OCI-LY3 (cell line): ENCODE measurements at regions not wholly inside any gene's neighbourhood (a gene's known extent, or its start where the extent isn't known, plus 50 kb on each side); places are given as distances from the start of the nearest gene placed in this dataset.
"Not testable (repeated sequence)": the region's sequence is repeated elsewhere in the genome, so short reads cannot be mapped to it uniquely, and the experiment has no call there.

Experiments
- H2AFZ ChIP-seq: fragments of 200-600, 300-600 bp; shearing (Covaris generic); 2 replicates; pipeline ENCODE4 v1.6.0; 2014; ENCODE audit warnings: antibody characterized with exemption, low read depth, low read length
- H3K27ac ChIP-seq: fragments of 200-600, 300-600 bp; sonication (generic); 2 replicates; pipeline ENCODE4 v1.5.1; 2014; ENCODE audit warnings: mild to moderate bottlenecking, low read length, moderate library complexity, mixed read lengths
- H3K27me3 ChIP-seq: fragments of 200-600, 300-600 bp; sonication (generic); 2 replicates; pipeline ENCODE4 v1.6.1; 2014; ENCODE audit warnings: low read depth, low read length, mixed read lengths
- H3K36me3 ChIP-seq: fragments of 200-600, 300-600 bp; sonication (generic); replicated peaks from 2 replicates; pipeline ENCODE3; 2014; ENCODE audit warnings: low read depth, low read length, mixed read lengths
- H3K4me1 ChIP-seq: fragments of 300-600, 200-600 bp; sonication (generic); 2 replicates; pipeline ENCODE4 v1.6.1; 2014; ENCODE audit warnings: low read length, mixed read lengths
- H3K4me2 ChIP-seq: fragments of 200-600, 300-600 bp; sonication (generic); 2 replicates; pipeline ENCODE4 v1.6.1; 2014; ENCODE audit warnings: low read length, mixed read lengths
- H3K4me3 ChIP-seq: fragments of 300-600, 200-600 bp; sonication (generic); 2 replicates; pipeline ENCODE4 v1.5.1; 2014; ENCODE audit warnings: antibody characterized with exemption, mild to moderate bottlenecking, low read length, moderate library complexity
- H3K79me2 ChIP-seq: fragments of 300-600, 200-600 bp; shearing (Covaris generic); 2 replicates; pipeline ENCODE4 v1.6.1; 2014; ENCODE audit warnings: mild to moderate bottlenecking, low read length, mixed read lengths
- H3K9ac ChIP-seq: fragments of 300-600, 200-600 bp; shearing (Covaris generic); 2 replicates; pipeline ENCODE4 v1.6.0; 2014; ENCODE audit warnings: mild to moderate bottlenecking, low read length, moderate library complexity
- H3K9me3 ChIP-seq: fragments of 200-600, 300-600 bp; shearing (Covaris generic); 2 replicates; pipeline ENCODE4 v1.6.1; 2014; ENCODE audit warnings: low read length, mixed read lengths; ENCODE audit not compliant: insufficient read depth
- H4K20me1 ChIP-seq: fragments of 200-600, 300-600 bp; sonication (generic); 2 replicates; pipeline ENCODE4 v1.6.1; 2016; ENCODE audit warnings: low read length, mixed read lengths; ENCODE audit not compliant: insufficient read depth
- EZH2phosphoT487 ChIP-seq: fragments of 200-600 bp; shearing (Covaris generic); IDR thresholded peaks from 2 replicates; pipeline ENCODE4 v1.6.1; 2018; ENCODE audit warnings: antibody characterized with exemption, mixed run types, low read depth
- TF ChIP-seq, protein P1 (sequence below): fragments of 200-600, 300-600 bp; sonication (generic); IDR thresholded peaks from 2 replicates; pipeline ENCODE4 v1.5.1; 2014; ENCODE audit warnings: antibody characterized with exemption, low read length, low read depth

DNA sequence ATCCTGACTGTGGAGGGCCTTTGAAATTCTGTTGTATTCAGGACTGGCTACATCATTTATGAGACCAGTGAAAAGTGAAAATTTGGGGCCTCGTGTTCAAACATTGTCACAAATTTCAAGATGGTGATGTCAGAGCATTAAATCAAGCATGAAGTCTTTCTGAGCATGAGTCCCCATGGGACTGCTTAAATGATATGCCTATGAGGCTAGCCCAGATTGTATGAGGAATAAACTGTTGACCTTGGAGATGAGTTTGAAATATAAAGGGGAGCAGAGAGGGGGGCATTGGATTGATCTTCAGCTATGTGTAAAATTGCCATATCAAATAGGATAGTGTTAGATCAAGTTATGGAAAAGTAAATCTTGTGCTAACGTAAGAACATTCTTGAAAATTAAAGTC, 230.0 kb downstream of the SPANXN3 start:
- no peak overlapping the region for H3K27ac ChIP-seq
- no peak overlapping the region for H2AFZ ChIP-seq
- no peaks in the 10 kb centered on the region for H3K79me2 ChIP-seq
- no peaks in the 10 kb centered on the region for H3K9me3 ChIP-seq
- TF ChIP-seq, protein P1, sequence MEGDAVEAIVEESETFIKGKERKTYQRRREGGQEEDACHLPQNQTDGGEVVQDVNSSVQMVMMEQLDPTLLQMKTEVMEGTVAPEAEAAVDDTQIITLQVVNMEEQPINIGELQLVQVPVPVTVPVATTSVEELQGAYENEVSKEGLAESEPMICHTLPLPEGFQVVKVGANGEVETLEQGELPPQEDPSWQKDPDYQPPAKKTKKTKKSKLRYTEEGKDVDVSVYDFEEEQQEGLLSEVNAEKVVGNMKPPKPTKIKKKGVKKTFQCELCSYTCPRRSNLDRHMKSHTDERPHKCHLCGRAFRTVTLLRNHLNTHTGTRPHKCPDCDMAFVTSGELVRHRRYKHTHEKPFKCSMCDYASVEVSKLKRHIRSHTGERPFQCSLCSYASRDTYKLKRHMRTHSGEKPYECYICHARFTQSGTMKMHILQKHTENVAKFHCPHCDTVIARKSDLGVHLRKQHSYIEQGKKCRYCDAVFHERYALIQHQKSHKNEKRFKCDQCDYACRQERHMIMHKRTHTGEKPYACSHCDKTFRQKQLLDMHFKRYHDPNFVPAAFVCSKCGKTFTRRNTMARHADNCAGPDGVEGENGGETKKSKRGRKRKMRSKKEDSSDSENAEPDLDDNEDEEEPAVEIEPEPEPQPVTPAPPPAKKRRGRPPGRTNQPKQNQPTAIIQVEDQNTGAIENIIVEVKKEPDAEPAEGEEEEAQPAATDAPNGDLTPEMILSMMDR: no peak
- TF ChIP-seq EZH2phosphoT487: no peak
- no peak overlapping the region for H3K9ac ChIP-seq
- no peaks in the 10 kb centered on the region for H4K20me1 ChIP-seq
- H3K4me3 ChIP-seq: no peak overlapping the region
- H3K4me1 ChIP-seq: no peaks in the 10 kb centered on the region
- no peaks in the 10 kb centered on the region for H3K36me3 ChIP-seq
- no peaks in the 10 kb centered on the region for H3K27me3 ChIP-seq
- H3K4me2 ChIP-seq: no peak overlapping the region

DNA sequence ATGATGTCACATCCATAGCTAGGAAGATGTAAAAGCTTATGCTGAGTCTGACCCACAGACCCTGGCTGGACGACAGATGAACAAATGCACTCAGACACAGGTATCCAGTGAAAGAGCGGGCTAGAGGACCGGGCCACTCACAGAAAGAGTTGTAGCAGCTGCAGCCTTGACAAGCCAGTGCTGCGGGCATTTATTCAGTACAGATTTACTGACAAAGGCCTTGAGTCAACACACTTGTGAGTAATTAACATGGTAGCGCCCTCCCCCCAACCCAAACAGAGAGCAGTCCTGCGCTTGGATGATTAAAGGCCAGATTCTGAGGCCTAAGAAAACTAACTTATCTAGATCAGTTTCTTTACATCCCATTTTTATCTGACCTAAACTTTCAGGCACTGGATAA, 244.6 kb downstream of the SPANXN4 start:
- no peak overlapping the region for H3K9ac ChIP-seq
- no peak overlapping the region for H3K4me2 ChIP-seq
- H3K9me3 ChIP-seq: no peaks in the 10 kb centered on the region
- no peaks in the 10 kb centered on the region for H3K36me3 ChIP-seq
- H3K4me3 ChIP-seq: no peak overlapping the region
- H3K27ac ChIP-seq: no peak overlapping the region
- no peak for TF ChIP-seq EZH2phosphoT487
- TF ChIP-seq, protein P1: no peak
- H4K20me1 ChIP-seq: no peaks in the 10 kb centered on the region
- peaks cover 9% of the 10 kb centered on the region for H3K4me1 ChIP-seq
- no peak overlapping the region for H2AFZ ChIP-seq
- H3K27me3 ChIP-seq: no peaks in the 10 kb centered on the region
- no peaks in the 10 kb centered on the region for H3K79me2 ChIP-seq

DNA sequence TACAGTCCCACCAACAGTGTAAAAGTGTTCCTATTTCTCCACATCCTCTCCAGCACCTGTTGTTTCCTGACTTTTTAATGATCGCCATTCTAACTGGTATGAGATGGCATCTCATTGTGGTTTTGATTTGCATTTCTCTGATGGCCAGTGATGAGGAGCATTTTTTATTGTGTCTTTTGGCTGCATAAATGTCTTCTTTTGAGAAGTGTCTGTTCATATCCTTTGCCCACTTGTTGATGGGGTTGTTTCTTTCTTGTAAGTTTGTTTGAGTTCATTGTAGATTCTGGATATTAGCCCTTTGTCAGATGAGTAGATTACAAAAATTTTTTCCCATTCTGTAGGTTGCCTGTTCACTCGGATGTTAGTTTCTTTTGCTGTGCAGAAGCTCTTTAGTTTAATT, 218.9 kb downstream of the SPANXN4 start:
- not testable (repeated sequence) for H3K9me3 ChIP-seq, H3K4me2 ChIP-seq, H3K4me3 ChIP-seq, H3K27ac ChIP-seq, H4K20me1 ChIP-seq, H3K27me3 ChIP-seq, H3K9ac ChIP-seq, H3K4me1 ChIP-seq, H3K36me3 ChIP-seq, H2AFZ ChIP-seq, H3K79me2 ChIP-seq

DNA sequence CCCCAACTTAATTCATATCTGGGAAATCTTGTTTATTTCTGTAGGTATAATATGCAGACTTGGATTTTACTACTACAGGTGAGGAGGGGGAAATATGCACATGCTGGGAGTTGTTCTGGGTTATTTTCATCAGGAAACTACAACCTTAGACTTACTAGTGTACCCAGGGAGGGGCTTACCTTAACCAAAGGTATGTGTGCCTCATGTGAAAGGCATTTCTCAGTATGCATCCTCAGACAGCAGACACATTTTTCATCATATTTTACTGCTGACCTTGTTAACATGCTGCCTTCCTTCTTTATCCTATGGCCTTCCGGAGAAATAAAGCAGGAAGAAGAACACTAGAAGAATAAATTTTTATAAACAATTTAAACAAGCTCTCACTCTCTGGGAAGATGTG, 214.9 kb downstream of the SPANXN4 start:
- H3K9me3 ChIP-seq: no peaks in the 10 kb centered on the region
- H3K4me2 ChIP-seq: no peak overlapping the region
- no peak overlapping the region for H2AFZ ChIP-seq
- no peaks in the 10 kb centered on the region for H3K79me2 ChIP-seq
- no peaks in the 10 kb centered on the region for H3K4me1 ChIP-seq
- no peaks in the 10 kb centered on the region for H4K20me1 ChIP-seq
- H3K27ac ChIP-seq: no peak overlapping the region
- H3K27me3 ChIP-seq: no peaks in the 10 kb centered on the region
- H3K9ac ChIP-seq: no peak overlapping the region
- no peaks in the 10 kb centered on the region for H3K36me3 ChIP-seq
- no peak overlapping the region for H3K4me3 ChIP-seq
- TF ChIP-seq, protein P1: no peak
- TF ChIP-seq EZH2phosphoT487: no peak

DNA sequence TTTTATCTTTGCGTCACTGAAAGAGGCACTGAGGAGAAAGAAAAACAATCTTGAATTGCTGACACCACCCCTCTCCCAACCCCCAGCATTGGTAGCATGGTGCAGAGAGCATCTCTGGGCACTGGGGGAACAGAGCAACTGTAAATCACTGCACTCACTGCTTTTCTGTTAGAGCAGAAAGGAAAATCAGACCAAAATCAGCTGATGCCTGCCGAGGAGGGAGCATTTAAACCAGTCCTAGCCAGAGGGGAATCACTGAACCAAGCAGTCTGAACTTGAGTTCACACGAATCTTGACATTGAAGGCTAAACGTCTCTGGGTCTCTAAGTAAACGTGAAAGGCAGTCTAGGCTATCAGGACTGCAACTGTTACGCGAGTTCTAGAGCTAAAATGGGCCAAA, 205.8 kb downstream of the SPANXN4 start:
- Histone ChIP-seq H3K4me1 (no peaks in the 10 kb centered on the region), H3K4me2 (no peak overlapping the region), H3K27ac (no peak overlapping the region), H4K20me1 (no peaks in the 10 kb centered on the region), H3K4me3 (no peak overlapping the region), H3K36me3 (no peaks in the 10 kb centered on the region), H3K9ac (no peak overlapping the region), H3K27me3 (no peaks in the 10 kb centered on the region), H3K79me2 (no peaks in the 10 kb centered on the region), H2AFZ (no peak overlapping the region), H3K9me3 (no peaks in the 10 kb centered on the region)
- TF ChIP-seq EZH2phosphoT487: no peak
- TF ChIP-seq, protein P1: no peak

DNA sequence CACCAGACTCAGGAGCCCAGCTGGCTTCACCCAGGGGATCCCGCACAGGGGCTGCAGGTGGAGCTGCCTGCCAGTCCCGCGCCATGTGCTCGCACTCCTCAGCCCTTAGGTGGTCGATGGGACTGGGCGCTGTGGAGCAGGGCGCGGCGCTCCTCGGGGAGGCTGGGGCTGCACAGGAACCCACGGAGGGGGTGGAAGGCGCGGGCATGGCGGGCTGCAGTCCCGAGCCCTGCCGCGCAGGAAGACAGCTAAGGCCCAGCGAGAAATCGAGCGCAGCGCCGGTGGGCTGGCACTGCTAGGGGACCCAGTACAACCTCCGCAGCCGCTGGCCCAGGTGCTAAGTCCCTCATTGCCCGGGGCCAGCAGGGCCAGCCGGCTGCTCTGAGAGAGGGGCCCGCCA, 202.9 kb downstream of the SPANXN4 start:
- not testable (repeated sequence) for H4K20me1 ChIP-seq, H3K27ac ChIP-seq, H3K9ac ChIP-seq, H3K79me2 ChIP-seq, H3K27me3 ChIP-seq, H3K36me3 ChIP-seq, H3K4me2 ChIP-seq, H3K4me3 ChIP-seq, H3K9me3 ChIP-seq, H3K4me1 ChIP-seq, H2AFZ ChIP-seq
